Omental fat pad (tissue), 3 donors: ENCODE measurements at regions not wholly inside any gene's neighbourhood (a gene's known extent, or its start where the extent isn't known, plus 50 kb on each side); places are given as distances from the start of the nearest gene placed in this dataset.
"Not testable (repeated sequence)": the region's sequence is repeated elsewhere in the genome, so short reads cannot be mapped to it uniquely, and the experiment has no call there.

Experiments
- ATAC-seq: fragments of 150-250 bp; one replicate; pipeline ENCODE4 v1.9.1; 2016; ENCODE audit warnings: mild to moderate bottlenecking, moderate library complexity; ENCODE audit not compliant: low FRiP score
- DNase-seq: peaks from one replicate; pipeline ENCODE4 v3.0.0-alpha.2; 2019; ENCODE audit warnings: low spot score
- CTCF ChIP-seq, 3 donors: fragments of 450-650 bp; IDR thresholded peaks; one replicate each; pipeline ENCODE4 v1.5.1; 2016 to 2017; ENCODE audit warnings: antibody characterized with exemption in 3 of 3, mild to moderate bottlenecking in 3 of 3, moderate library complexity in 2 of 3

DNA sequence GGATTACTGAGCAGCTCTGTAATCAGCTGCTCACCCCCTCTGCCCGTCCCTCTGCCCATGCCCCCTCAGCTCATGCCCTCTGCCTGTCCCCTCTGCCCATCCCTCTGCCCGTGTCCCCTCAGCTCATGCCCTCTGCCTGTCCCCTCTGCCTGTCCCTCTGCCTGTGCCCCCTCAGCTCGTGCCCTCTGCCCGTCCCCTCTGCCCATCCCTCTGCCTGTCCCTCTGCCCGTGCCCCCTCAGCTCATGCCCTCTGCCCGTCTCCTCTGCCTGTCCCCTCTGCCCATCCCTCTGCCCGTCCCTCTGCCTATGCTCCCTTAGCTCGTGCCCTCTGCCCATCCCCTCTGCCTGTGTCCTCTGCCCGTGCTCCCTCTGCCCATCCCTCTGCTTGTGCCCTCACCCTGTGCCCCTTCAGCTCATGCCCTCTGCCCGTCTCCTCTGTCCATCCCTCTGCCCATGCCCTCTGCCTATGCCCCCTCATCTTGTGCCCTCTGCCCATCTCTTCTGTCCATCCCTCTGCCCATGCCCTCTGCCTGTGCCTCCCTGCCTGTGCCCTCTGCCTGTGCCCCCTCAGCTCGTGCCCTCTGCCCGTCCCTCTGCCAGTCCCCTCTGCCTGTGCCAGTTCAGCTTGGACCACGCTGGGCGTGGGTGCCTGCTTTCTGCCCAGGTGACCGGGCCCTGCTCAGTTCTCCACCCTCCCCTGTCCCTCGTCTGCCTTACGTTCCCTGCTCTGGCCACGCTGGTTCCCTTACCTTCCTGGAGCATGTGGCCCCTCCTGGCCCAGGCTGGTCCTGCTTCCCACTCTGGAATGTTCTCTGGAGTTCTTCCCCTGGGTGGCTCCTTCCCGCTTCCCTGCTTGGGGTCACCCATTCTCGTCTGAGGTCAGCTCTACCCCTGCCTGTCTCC is 97.6 kb downstream of the NPIPB11 start:
- ATAC-seq (no peak), DNase-seq (no peak)

DNA sequence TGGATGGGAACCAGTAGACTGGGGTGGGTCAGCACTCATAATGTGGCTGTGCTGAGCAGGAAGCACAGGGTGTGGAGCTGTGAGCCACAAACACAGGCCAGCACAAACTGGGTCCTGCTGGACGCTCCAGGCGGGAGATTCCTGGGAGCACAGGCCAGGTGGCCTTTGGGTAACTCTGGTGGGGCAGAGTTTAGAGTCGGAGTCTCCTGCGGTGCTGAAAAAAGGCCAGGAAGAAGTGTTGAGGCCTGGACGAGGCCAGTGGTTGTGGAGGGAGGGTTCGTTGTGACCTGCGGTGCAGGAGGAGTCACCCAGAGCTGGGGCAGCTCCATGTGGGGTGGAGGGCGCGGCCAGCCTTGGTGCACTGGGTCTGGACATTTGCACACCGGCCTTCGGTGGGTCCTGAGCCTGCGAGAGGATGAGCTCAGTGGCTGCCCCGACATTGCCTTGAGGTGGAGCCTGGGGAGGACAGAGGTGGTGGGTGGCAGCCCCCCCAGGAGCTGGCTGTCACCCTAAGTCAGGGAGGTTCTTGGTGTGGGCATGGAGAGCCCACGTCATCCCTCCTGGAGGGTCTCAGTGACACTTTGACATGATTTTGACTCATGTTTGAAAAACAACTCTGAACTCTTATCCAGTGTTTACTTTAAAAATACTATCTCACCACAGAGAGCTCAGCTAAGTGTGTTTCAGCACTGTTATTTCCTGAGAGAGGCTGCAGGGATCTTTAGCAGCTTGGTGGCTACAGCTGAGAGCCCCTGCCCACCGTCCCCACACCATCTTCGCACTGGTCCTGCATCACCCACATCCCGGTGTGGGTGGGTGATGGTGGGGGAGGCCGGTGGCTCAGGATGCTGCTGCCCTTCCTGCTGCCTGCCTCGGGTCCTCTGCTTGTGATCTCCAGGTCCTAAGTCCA is 98.7 kb downstream of the NPIPB11 start:
- ATAC-seq (no peak), DNase-seq (no peak)
- TF ChIP-seq CTCF (IDR thresholded peaks at IDR 0.05) = no peak

More for the DNA sequence above, 97.6 kb downstream of the NPIPB11 start:
- no peak for TF ChIP-seq CTCF (IDR thresholded peaks at IDR 0.05)

- TF ChIP-seq CTCF (IDR thresholded peaks at IDR 0.05) = no peak
- no peak for ATAC-seq
- DNase-seq = no peak
Measured at GRCh38 chr16:29306943-29307597, 99.4 kb downstream of the NPIPB11 start.

GRCh38 chr16:29306201-29306600 is 100.3 kb downstream of the NPIPB11 start:
- ATAC-seq = no peak
- no peak for TF ChIP-seq CTCF (IDR thresholded peaks at IDR 0.05)
- DNase-seq = no peak

- DNase-seq, ATAC-seq: not testable (repeated sequence)
Measured at GRCh38 chr16:29305018-29305417, 101.5 kb downstream of the NPIPB11 start.

DNA sequence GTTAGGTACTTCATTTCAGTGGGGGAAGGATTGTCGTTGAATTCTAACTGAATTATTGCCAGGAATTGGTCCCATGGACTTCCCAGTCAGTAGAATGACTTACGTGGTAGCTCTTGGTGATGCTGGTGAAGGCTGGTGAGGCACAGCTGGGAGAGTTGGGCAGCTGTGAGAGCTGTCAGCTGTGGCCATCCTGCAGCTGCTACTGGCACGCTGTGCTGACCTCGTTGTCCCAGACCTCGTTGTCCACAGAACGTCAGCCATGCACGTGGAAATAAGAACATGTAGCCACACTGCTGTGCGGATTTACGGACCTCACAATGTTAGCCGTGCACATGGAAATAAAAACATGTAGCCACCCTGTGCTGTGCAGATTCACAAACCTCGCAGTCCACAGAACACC is 102.3 kb downstream of the NPIPB11 start:
- DNase-seq (no peak), ATAC-seq (no peak)
- TF ChIP-seq CTCF (IDR thresholded peaks at IDR 0.05) = no peak

GRCh38 chr16:29303520-29303919 is 103.0 kb downstream of the NPIPB11 start:
- ATAC-seq (no peak), DNase-seq (no peak)
- no peak for TF ChIP-seq CTCF (IDR thresholded peaks at IDR 0.05)
